WTC11 (cell line): ENCODE measurements at regions not wholly inside any gene's neighbourhood (a gene's known extent, or its start where the extent isn't known, plus 50 kb on each side); places are given as distances from the start of the nearest gene placed in this dataset.

Source experiments
- ATAC-seq: fragments of 200-7000 bp; cut with Tn5 transposase; 2 replicates; pipeline ENCODE4 v1.10.0; 2021; ENCODE audit warnings: mild to moderate bottlenecking, moderate library complexity
- CTCF ChIA-PET: fragments of 300-600 bp; sonication (Branson Sonifier 250); formaldehyde crosslinking; loops from one replicate; lab custom pipeline; 2021; ENCODE audit warnings: antibody characterized with exemption; lab: Charles Lee
- POLR2A ChIA-PET: fragments of 350-600 bp; sonication (Branson Sonifier 250); formaldehyde crosslinking; loops from one replicate; lab custom pipeline; 2021; ENCODE audit warnings: antibody characterized with exemption; lab: Charles Lee
- DNase-seq: peaks from one replicate; pipeline ENCODE4 v3.0.0; 2021; ENCODE audit warnings: low spot score
- H3K27ac Mint-ChIP-seq: 2 replicates; pipeline ENCODE4 v1.8.0; 2021; ENCODE audit warnings: mixed read lengths
- H3K27me3 Mint-ChIP-seq: 2 replicates; pipeline ENCODE4 v1.8.0; 2021; ENCODE audit warnings: low read depth, mild to moderate bottlenecking, moderate library complexity, mixed read lengths
- H3K36me3 Mint-ChIP-seq: 2 replicates; pipeline ENCODE4 v1.8.0; 2021; ENCODE audit warnings: mixed read lengths
- H3K4me1 Mint-ChIP-seq: 2 replicates; pipeline ENCODE4 v1.8.0; 2022; ENCODE audit warnings: mixed read lengths
- H3K4me3 Mint-ChIP-seq: 2 replicates; pipeline ENCODE4 v1.8.0; 2021; ENCODE audit warnings: mild to moderate bottlenecking, moderate library complexity, mixed read lengths
- H3K9me3 Mint-ChIP-seq: 2 replicates; pipeline ENCODE4 v1.8.0; 2021; ENCODE audit warnings: mixed read lengths
- ATF2 ChIP-seq: sonication (generic); formaldehyde crosslinking; IDR thresholded peaks from 2 replicates; pipeline ENCODE4 v1.8.1; 2022; ENCODE audit warnings: low read depth, missing genetic modification reagents, borderline replicate concordance
- GRHL2 ChIP-seq: fragments of 250-450 bp; sonication (Bioruptor Pico); IDR thresholded peaks from 2 replicates; pipeline ENCODE4 v1.8.0; 2022; ENCODE audit warnings: mild to moderate bottlenecking, moderate library complexity; ENCODE audit not compliant: insufficient replicate concordance, severe bottlenecking
- MAX ChIP-seq: sonication (generic); formaldehyde crosslinking; IDR thresholded peaks from 2 replicates; pipeline ENCODE4 v1.8.0; 2022; ENCODE audit warnings: mild to moderate bottlenecking, missing genetic modification reagents
- NFE2L1 ChIP-seq: sonication (generic); formaldehyde crosslinking; IDR thresholded peaks from 2 replicates; pipeline ENCODE4 v1.8.1; 2023; ENCODE audit warnings: missing genetic modification reagents
- NR1H2 ChIP-seq: sonication (generic); formaldehyde crosslinking; IDR thresholded peaks from 2 replicates; pipeline ENCODE4 v1.9.0; 2021; ENCODE audit warnings: mild to moderate bottlenecking, moderate library complexity, missing genetic modification reagents
- OVOL2 ChIP-seq: fragments of 250-450 bp; sonication (Bioruptor Pico); IDR thresholded peaks from 2 replicates; pipeline ENCODE4 v1.9.0; 2021; ENCODE audit warnings: mild to moderate bottlenecking, borderline replicate concordance
- PRRX2 ChIP-seq: fragments of 250-450 bp; sonication (Bioruptor Pico); IDR thresholded peaks from 2 replicates; pipeline ENCODE4 v1.8.0; 2021; ENCODE audit warnings: mild to moderate bottlenecking
- RELA ChIP-seq: sonication (generic); formaldehyde crosslinking; IDR thresholded peaks from 2 replicates; pipeline ENCODE4 v1.8.1; 2022; ENCODE audit warnings: missing genetic modification reagents, mild to moderate bottlenecking, borderline replicate concordance
- SMAD4 ChIP-seq: sonication (generic); formaldehyde crosslinking; IDR thresholded peaks from 2 replicates; pipeline ENCODE4 v1.8.0; 2022; ENCODE audit warnings: mild to moderate bottlenecking, missing genetic modification reagents
- TCF7 ChIP-seq: sonication (generic); formaldehyde crosslinking; IDR thresholded peaks from 2 replicates; pipeline ENCODE4 v1.8.0; 2022; ENCODE audit warnings: mild to moderate bottlenecking, low read depth, missing genetic modification reagents, moderate library complexity
- USF2 ChIP-seq: sonication (generic); formaldehyde crosslinking; IDR thresholded peaks from 2 replicates; pipeline ENCODE4 v1.8.1; 2023; ENCODE audit warnings: mild to moderate bottlenecking, missing genetic modification reagents, moderate library complexity
- ZBTB43 ChIP-seq: sonication (generic); formaldehyde crosslinking; IDR thresholded peaks from 2 replicates; pipeline ENCODE4 v1.8.1; 2023; ENCODE audit warnings: mild to moderate bottlenecking, missing genetic modification reagents
- ZNF396 ChIP-seq: fragments of 250-450 bp; sonication (Bioruptor Pico); IDR thresholded peaks from 2 replicates; pipeline ENCODE4 v1.8.0; 2021; ENCODE audit warnings: mild to moderate bottlenecking, moderate library complexity, borderline replicate concordance
- ZNF425 ChIP-seq: fragments of 250-450 bp; sonication (Bioruptor Pico); conservative IDR thresholded peaks from 2 replicates; pipeline ENCODE4 v1.9.0; 2021; ENCODE audit warnings: mild to moderate bottlenecking
- TF ChIP-seq, protein P1 (sequence below): sonication (generic); formaldehyde crosslinking; IDR thresholded peaks from 2 replicates; pipeline ENCODE4 v1.8.1; 2023; ENCODE audit warnings: mild to moderate bottlenecking, missing genetic modification reagents, borderline replicate concordance
- TF ChIP-seq, protein P2 (sequence below): fragments of 250-450 bp; sonication (Bioruptor Pico); IDR thresholded peaks from 2 replicates; pipeline ENCODE4 v1.9.0; 2021; ENCODE audit warnings: mild to moderate bottlenecking, borderline replicate concordance

GRCh38 chr1:115448282-115449044 is 110.4 kb upstream of the NGF start (continued):
- TF ChIP-seq ZBTB43 (CRISPR knock-in tag) (no peak), NR1H2 (CRISPR knock-in tag) (no peak), ATF2 (CRISPR knock-in tag) (no peak), GRHL2 (CRISPR knock-in tag) (no peak), ZNF425 (no peak), OVOL2 (no peak), RELA (CRISPR knock-in tag) (no peak), MAX (no peak)
- TF ChIP-seq, protein P1, sequence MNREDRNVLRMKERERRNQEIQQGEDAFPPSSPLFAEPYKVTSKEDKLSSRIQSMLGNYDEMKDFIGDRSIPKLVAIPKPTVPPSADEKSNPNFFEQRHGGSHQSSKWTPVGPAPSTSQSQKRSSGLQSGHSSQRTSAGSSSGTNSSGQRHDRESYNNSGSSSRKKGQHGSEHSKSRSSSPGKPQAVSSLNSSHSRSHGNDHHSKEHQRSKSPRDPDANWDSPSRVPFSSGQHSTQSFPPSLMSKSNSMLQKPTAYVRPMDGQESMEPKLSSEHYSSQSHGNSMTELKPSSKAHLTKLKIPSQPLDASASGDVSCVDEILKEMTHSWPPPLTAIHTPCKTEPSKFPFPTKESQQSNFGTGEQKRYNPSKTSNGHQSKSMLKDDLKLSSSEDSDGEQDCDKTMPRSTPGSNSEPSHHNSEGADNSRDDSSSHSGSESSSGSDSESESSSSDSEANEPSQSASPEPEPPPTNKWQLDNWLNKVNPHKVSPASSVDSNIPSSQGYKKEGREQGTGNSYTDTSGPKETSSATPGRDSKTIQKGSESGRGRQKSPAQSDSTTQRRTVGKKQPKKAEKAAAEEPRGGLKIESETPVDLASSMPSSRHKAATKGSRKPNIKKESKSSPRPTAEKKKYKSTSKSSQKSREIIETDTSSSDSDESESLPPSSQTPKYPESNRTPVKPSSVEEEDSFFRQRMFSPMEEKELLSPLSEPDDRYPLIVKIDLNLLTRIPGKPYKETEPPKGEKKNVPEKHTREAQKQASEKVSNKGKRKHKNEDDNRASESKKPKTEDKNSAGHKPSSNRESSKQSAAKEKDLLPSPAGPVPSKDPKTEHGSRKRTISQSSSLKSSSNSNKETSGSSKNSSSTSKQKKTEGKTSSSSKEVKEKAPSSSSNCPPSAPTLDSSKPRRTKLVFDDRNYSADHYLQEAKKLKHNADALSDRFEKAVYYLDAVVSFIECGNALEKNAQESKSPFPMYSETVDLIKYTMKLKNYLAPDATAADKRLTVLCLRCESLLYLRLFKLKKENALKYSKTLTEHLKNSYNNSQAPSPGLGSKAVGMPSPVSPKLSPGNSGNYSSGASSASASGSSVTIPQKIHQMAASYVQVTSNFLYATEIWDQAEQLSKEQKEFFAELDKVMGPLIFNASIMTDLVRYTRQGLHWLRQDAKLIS (CRISPR knock-in tag): no peak

GRCh38 chr1:115447672-115448071 is 109.6 kb upstream of the NGF start:
- Mint-ChIP-seq H3K27ac (no peak overlapping the region), H3K27me3 (no peaks in the 10 kb centered on the region), H3K4me3 (no peak overlapping the region), H3K9me3 (peaks cover 6% of the 10 kb centered on the region; the same call in 1 of the 2 replicates), H3K4me1 (no peaks in the 10 kb centered on the region), H3K36me3 (no peaks in the 10 kb centered on the region)
- ATAC-seq (no peak), DNase-seq (no peak)
- TF ChIP-seq, protein P1 (CRISPR knock-in tag): no peak
- no peak for TF ChIP-seq SMAD4 (CRISPR knock-in tag)
- TF ChIP-seq, protein P2, sequence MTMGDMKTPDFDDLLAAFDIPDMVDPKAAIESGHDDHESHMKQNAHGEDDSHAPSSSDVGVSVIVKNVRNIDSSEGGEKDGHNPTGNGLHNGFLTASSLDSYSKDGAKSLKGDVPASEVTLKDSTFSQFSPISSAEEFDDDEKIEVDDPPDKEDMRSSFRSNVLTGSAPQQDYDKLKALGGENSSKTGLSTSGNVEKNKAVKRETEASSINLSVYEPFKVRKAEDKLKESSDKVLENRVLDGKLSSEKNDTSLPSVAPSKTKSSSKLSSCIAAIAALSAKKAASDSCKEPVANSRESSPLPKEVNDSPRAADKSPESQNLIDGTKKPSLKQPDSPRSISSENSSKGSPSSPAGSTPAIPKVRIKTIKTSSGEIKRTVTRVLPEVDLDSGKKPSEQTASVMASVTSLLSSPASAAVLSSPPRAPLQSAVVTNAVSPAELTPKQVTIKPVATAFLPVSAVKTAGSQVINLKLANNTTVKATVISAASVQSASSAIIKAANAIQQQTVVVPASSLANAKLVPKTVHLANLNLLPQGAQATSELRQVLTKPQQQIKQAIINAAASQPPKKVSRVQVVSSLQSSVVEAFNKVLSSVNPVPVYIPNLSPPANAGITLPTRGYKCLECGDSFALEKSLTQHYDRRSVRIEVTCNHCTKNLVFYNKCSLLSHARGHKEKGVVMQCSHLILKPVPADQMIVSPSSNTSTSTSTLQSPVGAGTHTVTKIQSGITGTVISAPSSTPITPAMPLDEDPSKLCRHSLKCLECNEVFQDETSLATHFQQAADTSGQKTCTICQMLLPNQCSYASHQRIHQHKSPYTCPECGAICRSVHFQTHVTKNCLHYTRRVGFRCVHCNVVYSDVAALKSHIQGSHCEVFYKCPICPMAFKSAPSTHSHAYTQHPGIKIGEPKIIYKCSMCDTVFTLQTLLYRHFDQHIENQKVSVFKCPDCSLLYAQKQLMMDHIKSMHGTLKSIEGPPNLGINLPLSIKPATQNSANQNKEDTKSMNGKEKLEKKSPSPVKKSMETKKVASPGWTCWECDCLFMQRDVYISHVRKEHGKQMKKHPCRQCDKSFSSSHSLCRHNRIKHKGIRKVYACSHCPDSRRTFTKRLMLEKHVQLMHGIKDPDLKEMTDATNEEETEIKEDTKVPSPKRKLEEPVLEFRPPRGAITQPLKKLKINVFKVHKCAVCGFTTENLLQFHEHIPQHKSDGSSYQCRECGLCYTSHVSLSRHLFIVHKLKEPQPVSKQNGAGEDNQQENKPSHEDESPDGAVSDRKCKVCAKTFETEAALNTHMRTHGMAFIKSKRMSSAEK (CRISPR knock-in tag): no peak
- TF ChIP-seq USF2 (CRISPR knock-in tag): no peak
- TF ChIP-seq PRRX2 (CRISPR knock-in tag): no peak
- TF ChIP-seq TCF7 (CRISPR knock-in tag): no peak
- no peak for TF ChIP-seq ZNF396 (CRISPR knock-in tag)
- TF ChIP-seq NR1H2 (CRISPR knock-in tag): no peak
- TF ChIP-seq NFE2L1 (CRISPR knock-in tag): no peak
- ChIA-PET CTCF (interaction anchor here (0.9 kb wide), 2 partner anchors 22 to 172 kb away, joined by 4 to 5 read pairs; no protein-coding TSS in a partner anchor), POLR2A (no interaction called here)
